Lower leg skin (tissue), 3 donors: ENCODE measurements at regions not wholly inside any gene's neighbourhood (a gene's known extent, or its start where the extent isn't known, plus 50 kb on each side); places are given as distances from the start of the nearest gene placed in this dataset.

ENCODE experiments used
- CTCF ChIP-seq, 3 donors: fragments of 450-650 bp; IDR thresholded peaks; one replicate each; pipeline ENCODE4 v1.5.1; 2016; ENCODE audit warnings: antibody characterized with exemption in 3 of 3, mild to moderate bottlenecking in 3 of 3, moderate library complexity in 2 of 3
- POLR2A ChIP-seq, 2 donors: fragments of 450-650 bp; IDR thresholded peaks; one replicate each; pipeline ENCODE4 v1.6.1; 2016 to 2017; ENCODE audit warnings: antibody characterized with exemption in 2 of 2, mild to moderate bottlenecking in 1 of 2, moderate library complexity in 1 of 2

- TF ChIP-seq CTCF (IDR thresholded peaks at IDR 0.05) = no peak
- no peak for TF ChIP-seq POLR2A (IDR thresholded peaks at IDR 0.05)
Observed at GRCh38 chrX:43423876-43424275, 232.2 kb upstream of the MAOA start.
